SK-N-SH treated with all-trans-retinoic acid at 6 μM for 48 hours (cell line): ENCODE measurements at regions not wholly inside any gene's neighbourhood (a gene's known extent, or its start where the extent isn't known, plus 50 kb on each side); places are given as distances from the start of the nearest gene placed in this dataset.

Source experiments
- CREB5 ChIP-seq: fragments of 250-450 bp; sonication (Bioruptor Pico); IDR thresholded peaks from 2 replicates; pipeline ENCODE4 v1.5.1; 2020; ENCODE audit warnings: low read depth, mild to moderate bottlenecking, moderate library complexity
- CSDC2 ChIP-seq: fragments of 250-450 bp; sonication (Bioruptor Pico); IDR thresholded peaks from 2 replicates; pipeline ENCODE4 v1.5.0; 2020; ENCODE audit warnings: mild to moderate bottlenecking, moderate library complexity
- PATZ1 ChIP-seq: fragments of 250-450 bp; sonication (Bioruptor Pico); IDR thresholded peaks from 2 replicates; pipeline ENCODE4 v1.8.0; 2020; ENCODE audit warnings: mild to moderate bottlenecking, moderate library complexity, borderline replicate concordance
- SNAI2 ChIP-seq: fragments of 250-450 bp; sonication (Bioruptor Pico); IDR thresholded peaks from 2 replicates; pipeline ENCODE4 v1.5.0; 2020; ENCODE audit warnings: mild to moderate bottlenecking, moderate library complexity
- TCF4 ChIP-seq: fragments of 250-450 bp; sonication (Bioruptor Pico); IDR thresholded peaks from 2 replicates; pipeline ENCODE4 v1.8.0; 2021; ENCODE audit warnings: mild to moderate bottlenecking, moderate library complexity, borderline replicate concordance
- ZFP30 ChIP-seq: fragments of 450-650 bp; formaldehyde crosslinking; IDR thresholded peaks from 2 replicates; pipeline ENCODE4 v1.5.0; 2022; ENCODE audit warnings: mild to moderate bottlenecking, moderate library complexity
- ZNF70 ChIP-seq: fragments of 450-650 bp; formaldehyde crosslinking; IDR thresholded peaks from 2 replicates; pipeline ENCODE4 v1.5.0; 2020; ENCODE audit warnings: mild to moderate bottlenecking, moderate library complexity
- ZNF8 ChIP-seq: fragments of 450-650 bp; formaldehyde crosslinking; IDR thresholded peaks from 2 replicates; pipeline ENCODE4 v1.5.0; 2020; ENCODE audit warnings: mild to moderate bottlenecking, moderate library complexity

- no peak for TF ChIP-seq ZNF70 (CRISPR knock-in tag)
- no peak for TF ChIP-seq ZFP30
- TF ChIP-seq TCF4 (CRISPR knock-in tag) = no peak
- no peak for TF ChIP-seq CREB5 (CRISPR knock-in tag)
- TF ChIP-seq PATZ1 (CRISPR knock-in tag) = no peak
- TF ChIP-seq SNAI2 (CRISPR knock-in tag) = no peak
- TF ChIP-seq ZNF8 = no peak
- 0 out of 2 replicates have a peak, but pooled peaks have one; percentile 40 for TF ChIP-seq CSDC2 (CRISPR knock-in tag)
Measured at GRCh38 chr5:57889558-57889957, 406.9 kb upstream of the ACTBL2 start.
